DND-41 (cell line): ENCODE measurements at regions not wholly inside any gene's neighbourhood (a gene's known extent, or its start where the extent isn't known, plus 50 kb on each side); places are given as distances from the start of the nearest gene placed in this dataset.
A peak's percentile ranks its signal among the peaks of the same experiment; 100 is the strongest.
"Not testable (repeated sequence)": the region's sequence is repeated elsewhere in the genome, so short reads cannot be mapped to it uniquely, and the experiment has no call there.

Experiments
- ATAC-seq: fragments of 200-7000 bp; cut with Tn5 transposase; 3 replicates; pipeline ENCODE4 v1.9.1; 2021; ENCODE audit warnings: low read depth; ENCODE audit not compliant: insufficient read depth
- DNase-seq: peaks from one replicate; pipeline ENCODE4 v3.0.0-alpha.2; 2020
- H2AFZ ChIP-seq: 2 replicates; pipeline ENCODE4 v1.6.0; 2012; ENCODE audit warnings: low read depth, low read length
- H3K27ac ChIP-seq: 2 replicates; pipeline ENCODE4 v1.5.1; 2012; ENCODE audit warnings: low read length, inconsistent platforms
- H3K27me3 ChIP-seq: fragments of 200-600 bp; sonication (generic); 2 replicates; pipeline ENCODE4 v1.6.0; 2012; ENCODE audit warnings: low read length, mild to moderate bottlenecking, inconsistent platforms; ENCODE audit not compliant: insufficient read depth, poor library complexity
- H3K36me3 ChIP-seq: 2 replicates; pipeline ENCODE4 v1.5.1; 2012; ENCODE audit warnings: low read length, inconsistent platforms; ENCODE audit not compliant: insufficient read depth
- H3K4me1 ChIP-seq: 2 replicates; pipeline ENCODE4 v1.5.1; 2012; ENCODE audit warnings: mild to moderate bottlenecking, low read length; ENCODE audit not compliant: insufficient read depth
- H3K4me2 ChIP-seq: 2 replicates; pipeline ENCODE4 v1.6.0; 2012; ENCODE audit warnings: mild to moderate bottlenecking, moderate library complexity, low read length, inconsistent platforms; ENCODE audit not compliant: insufficient read depth
- H3K4me3 ChIP-seq, 2 experiments: fragments of 200-600 bp in 1 of 2; shearing (Covaris generic) in 1 of 2; 2 replicates each; pipeline ENCODE4 v1.5.1; 2012 to 2016; ENCODE audit warnings: inconsistent platforms in 2 of 2, low read length in 2 of 2, mild to moderate bottlenecking in 2 of 2, low read depth in 1 of 2, moderate library complexity in 1 of 2
- H3K79me2 ChIP-seq: 2 replicates; pipeline ENCODE4 v1.6.0; 2012; ENCODE audit warnings: low read length, inconsistent platforms; ENCODE audit not compliant: insufficient read depth
- H3K9ac ChIP-seq: 2 replicates; pipeline ENCODE4 v1.6.0; 2012; ENCODE audit warnings: low read depth, mild to moderate bottlenecking, inconsistent platforms, low read length, moderate library complexity
- H3K9me3 ChIP-seq: 2 replicates; pipeline ENCODE4 v1.5.1; 2012; ENCODE audit warnings: low read length, moderate library complexity, mild to moderate bottlenecking, inconsistent platforms; ENCODE audit not compliant: insufficient read depth, severe bottlenecking
- H4K20me1 ChIP-seq: 2 replicates; pipeline ENCODE4 v1.6.0; 2012; ENCODE audit warnings: low read length; ENCODE audit not compliant: insufficient read depth
- CTCF ChIP-seq: IDR thresholded peaks from 2 replicates; pipeline ENCODE4 v1.5.1; 2012; ENCODE audit warnings: borderline replicate concordance, low read length, moderate library complexity, mild to moderate bottlenecking; ENCODE audit not compliant: poor library complexity, severe bottlenecking; ENCODE audit errors: extremely low read depth
- EZH2 ChIP-seq: IDR thresholded peaks from 3 replicates; pipeline ENCODE4 v1.6.1; 2012; ENCODE audit warnings: borderline replicate concordance, low read depth, mild to moderate bottlenecking, moderate library complexity, low read length, inconsistent platforms; ENCODE audit not compliant: severe bottlenecking

DNA sequence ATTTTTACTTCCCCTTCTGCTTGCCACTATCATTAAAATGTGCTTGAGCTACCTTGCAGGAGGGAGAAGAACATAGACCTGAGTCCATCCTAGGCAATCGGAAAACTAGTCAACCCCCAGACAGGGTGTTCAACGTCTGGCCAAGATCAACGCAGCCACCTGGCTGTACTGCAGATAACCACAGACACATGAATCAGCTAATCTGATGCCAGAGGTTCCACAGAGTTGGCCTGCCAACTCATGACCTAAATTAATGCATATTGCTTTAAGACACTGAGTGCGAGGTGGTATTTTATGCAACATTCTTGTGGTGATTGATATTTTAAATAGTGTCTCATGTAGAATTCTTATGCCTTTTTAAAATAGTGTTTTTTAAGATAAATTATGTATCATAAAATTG, 1283.8 kb upstream of the PABPC4L start:
- TF ChIP-seq CTCF (no peak), EZH2 (no peak)
- Histone ChIP-seq H2AFZ (no peak overlapping the region), H3K9me3 (no peaks in the 10 kb centered on the region), H3K4me2 (no peak overlapping the region), H4K20me1 (no peaks in the 10 kb centered on the region), H3K79me2 (no peaks in the 10 kb centered on the region), H3K4me1 (no peaks in the 10 kb centered on the region), H3K27ac (no peak overlapping the region), H3K9ac (no peak overlapping the region), H3K27me3 (no peaks in the 10 kb centered on the region), H3K4me3 (no peak overlapping the region), H3K36me3 (no peaks in the 10 kb centered on the region)
- DNase-seq (no peak), ATAC-seq (peak; percentile 47; the same call in 1 of the 3 replicates)

DNA sequence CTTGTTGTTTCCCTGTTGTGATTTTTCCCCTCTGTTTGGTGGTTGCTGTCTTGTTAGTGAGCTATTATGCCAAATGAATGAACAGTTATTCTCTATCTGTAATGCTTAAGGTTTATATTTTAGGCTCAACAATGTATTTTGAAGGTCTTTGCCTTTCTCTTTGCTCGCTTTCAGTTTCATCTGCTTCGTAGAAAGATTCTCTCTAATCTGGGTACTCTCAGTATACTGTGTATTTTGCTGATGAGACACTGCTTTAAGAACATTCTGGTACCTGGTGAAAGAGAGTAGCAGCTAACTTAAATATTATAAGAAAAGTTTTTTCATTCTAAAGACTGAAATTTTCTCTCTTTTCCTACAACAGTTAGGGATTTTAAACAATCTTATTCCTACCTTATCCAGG, 1274.7 kb upstream of the PABPC4L start:
- H4K20me1 ChIP-seq, result no peaks in the 10 kb centered on the region
- no peaks in the 10 kb centered on the region for H3K36me3 ChIP-seq
- no peak overlapping the region for H3K4me3 ChIP-seq
- H3K4me1 ChIP-seq, result no peaks in the 10 kb centered on the region
- ATAC-seq (no peak), DNase-seq (no peak)
- no peaks in the 10 kb centered on the region for H3K79me2 ChIP-seq
- no peaks in the 10 kb centered on the region for H3K27me3 ChIP-seq
- no peak overlapping the region for H3K4me2 ChIP-seq
- H2AFZ ChIP-seq, result 0 out of 2 replicates have a peak overlapping the region, but pooled peaks have one; percentile 43
- no peak overlapping the region for H3K9ac ChIP-seq
- TF ChIP-seq EZH2 (no peak), CTCF (no peak)
- no peaks in the 10 kb centered on the region for H3K9me3 ChIP-seq
- no peak overlapping the region for H3K27ac ChIP-seq

DNA sequence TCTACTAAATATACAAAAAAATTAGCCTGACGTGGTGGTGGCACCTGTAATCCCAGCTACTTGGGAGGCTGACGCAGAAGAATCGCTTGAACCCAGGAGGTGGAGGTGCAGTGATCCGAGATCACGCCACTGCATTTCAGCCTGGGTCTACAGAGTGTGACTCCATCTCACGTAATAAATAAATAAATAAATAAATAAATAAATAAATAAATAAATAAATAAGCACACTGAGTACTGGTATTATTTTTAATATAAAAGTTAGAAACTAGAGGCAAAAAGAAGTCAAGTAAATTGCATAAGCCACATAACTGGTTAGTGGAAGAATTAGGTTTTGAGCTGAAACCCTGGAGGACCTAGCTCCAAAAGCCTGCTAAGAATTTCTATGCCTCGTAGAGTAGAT, 1262.7 kb upstream of the PABPC4L start:
- H3K4me1 ChIP-seq, result no peaks in the 10 kb centered on the region
- no peak overlapping the region for H3K4me2 ChIP-seq
- ATAC-seq (no peak), DNase-seq (no peak)
- no peaks in the 10 kb centered on the region for H3K79me2 ChIP-seq
- TF ChIP-seq CTCF (no peak), EZH2 (no peak)
- H3K27ac ChIP-seq, result no peak overlapping the region
- H3K36me3 ChIP-seq, result no peaks in the 10 kb centered on the region
- no peaks in the 10 kb centered on the region for H3K27me3 ChIP-seq
- H3K9me3 ChIP-seq, result no peaks in the 10 kb centered on the region
- no peak overlapping the region for H2AFZ ChIP-seq
- H4K20me1 ChIP-seq, result no peaks in the 10 kb centered on the region
- H3K9ac ChIP-seq, result no peak overlapping the region
- no peak overlapping the region for H3K4me3 ChIP-seq

GRCh38 chr4:135447598-135447997, 1246.0 kb upstream of the PABPC4L start:
- H3K36me3 ChIP-seq, H3K4me1 ChIP-seq, H3K9ac ChIP-seq, H3K27ac ChIP-seq, H2AFZ ChIP-seq, H3K79me2 ChIP-seq, ATAC-seq, H4K20me1 ChIP-seq, H3K9me3 ChIP-seq, H3K27me3 ChIP-seq, H3K4me2 ChIP-seq, DNase-seq, H3K4me3 ChIP-seq: not testable (repeated sequence)
